NCI-H748 (cell line): ENCODE measurements at regions not wholly inside any gene's neighbourhood (a gene's known extent, or its start where the extent isn't known, plus 50 kb on each side); places are given as distances from the start of the nearest gene placed in this dataset.
A peak's percentile ranks its signal among the peaks of the same experiment; 100 is the strongest.
"Not testable (repeated sequence)": the region's sequence is repeated elsewhere in the genome, so short reads cannot be mapped to it uniquely, and the experiment has no call there.

Experiments used
- DNase-seq: peaks from one replicate; lab custom pipeline; 2025; ENCODE audit not compliant: unreplicated experiment; lab: John Stamatoyannopoulos, UW

DNA sequence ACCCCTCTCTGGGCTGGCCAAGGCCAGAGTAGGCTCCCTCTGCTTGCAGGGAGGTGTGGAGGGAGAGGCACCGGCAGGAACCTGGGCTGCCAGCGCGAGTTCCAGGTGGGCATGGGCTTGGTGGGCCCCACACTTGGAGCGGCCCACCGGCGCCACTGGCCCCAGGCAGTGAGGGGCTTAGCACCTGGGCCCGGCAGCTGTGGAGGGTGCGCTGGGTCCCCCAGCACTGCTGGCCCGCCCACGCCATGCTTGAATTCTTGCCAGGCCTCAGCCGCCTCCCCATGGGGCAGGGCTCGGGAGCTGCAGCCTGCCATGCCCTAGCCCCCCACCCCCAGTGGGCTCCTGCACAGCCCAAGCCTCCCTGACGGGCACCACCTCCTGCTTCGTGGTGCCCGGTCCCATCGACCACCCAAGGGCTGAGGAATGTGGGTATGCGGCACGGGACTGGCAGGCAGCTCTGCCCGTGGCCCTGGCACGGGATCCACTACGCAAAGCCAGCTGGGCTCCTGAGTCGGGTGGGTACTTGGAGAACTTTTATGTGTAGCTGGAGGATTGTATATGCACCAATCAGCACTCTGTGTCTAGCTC, 1648.0 kb downstream of the OLFM4 start:
- DNase-seq = no peak

DNA sequence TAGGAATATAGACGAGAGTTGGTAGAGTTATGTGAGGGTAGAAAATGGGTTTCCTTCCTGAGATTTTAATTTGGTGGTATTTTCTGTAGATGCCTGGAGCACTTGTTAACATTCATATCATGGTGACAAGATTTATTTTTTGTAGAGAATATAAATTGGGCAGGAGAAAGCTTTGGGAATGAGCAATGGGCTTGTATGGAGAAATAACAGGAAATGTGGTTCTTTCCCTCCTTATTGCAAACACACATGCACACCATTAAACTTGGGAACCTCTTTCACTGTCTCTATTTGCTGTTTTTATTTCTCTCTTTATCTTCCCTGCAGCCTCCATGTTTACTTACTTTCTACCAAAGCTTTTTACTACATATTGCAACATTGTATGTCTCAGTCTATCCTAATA, 1653.6 kb downstream of the OLFM4 start:
- DNase-seq = no peak

DNA sequence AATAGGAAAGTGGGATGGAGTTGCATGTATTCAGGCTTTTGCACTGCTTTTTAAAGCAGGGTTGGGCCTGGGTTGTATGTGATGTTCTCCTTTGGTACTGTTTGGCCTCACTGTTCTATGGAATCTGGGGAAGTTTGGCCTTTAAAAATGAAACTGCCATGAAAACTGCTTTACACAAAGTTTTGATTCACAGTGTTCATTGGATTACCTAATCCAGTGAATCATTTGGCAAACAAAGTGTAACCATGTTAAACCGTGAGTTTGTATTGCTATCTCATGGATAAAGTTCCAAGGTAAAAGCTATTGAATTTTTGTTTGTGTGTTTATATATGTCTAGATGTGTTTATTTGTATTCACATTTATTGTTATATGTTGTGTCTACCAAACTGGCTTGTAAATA, 1658.6 kb downstream of the OLFM4 start:
- DNase-seq = no peak

DNA sequence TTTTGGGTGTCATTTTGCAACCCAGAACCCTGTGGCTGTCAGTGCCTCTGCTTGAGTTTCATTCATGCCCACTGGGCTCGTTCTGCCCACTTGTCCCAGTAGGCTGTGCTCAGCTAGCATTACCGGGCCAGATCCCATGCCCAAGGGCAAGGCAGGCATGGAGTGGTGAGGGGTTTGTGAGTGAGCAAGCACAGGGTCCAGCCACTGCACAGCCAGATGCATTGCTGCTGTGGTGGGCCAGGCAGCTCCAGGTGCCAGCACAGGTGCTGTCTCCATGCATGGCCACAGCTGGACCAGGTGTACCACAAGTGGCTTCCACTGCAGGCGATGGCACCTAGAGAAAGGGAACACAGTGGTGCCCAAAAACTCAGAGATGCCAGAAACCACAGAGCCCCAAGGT, 1671.2 kb downstream of the OLFM4 start:
- DNase-seq = no peak

DNA sequence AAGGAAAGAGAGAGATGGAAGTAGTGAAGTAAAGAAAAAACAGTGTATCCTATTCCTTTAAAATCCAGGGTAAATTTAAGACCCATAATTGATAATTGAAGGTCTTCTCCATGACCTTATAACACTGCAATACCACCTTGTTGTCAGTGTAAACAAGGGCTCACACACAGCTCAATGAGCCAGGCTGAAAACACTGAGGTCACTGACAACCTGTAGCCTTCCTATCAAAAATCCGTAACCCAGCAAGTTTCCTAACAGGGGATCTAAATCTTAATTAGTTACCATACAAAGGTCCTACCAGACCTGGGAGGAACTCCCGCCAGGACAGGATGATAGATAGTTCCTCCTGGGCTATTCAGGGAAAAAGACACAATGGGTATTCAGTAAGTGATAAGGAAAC, 1677.1 kb downstream of the OLFM4 start:
- DNase-seq = peak; percentile 62

DNA sequence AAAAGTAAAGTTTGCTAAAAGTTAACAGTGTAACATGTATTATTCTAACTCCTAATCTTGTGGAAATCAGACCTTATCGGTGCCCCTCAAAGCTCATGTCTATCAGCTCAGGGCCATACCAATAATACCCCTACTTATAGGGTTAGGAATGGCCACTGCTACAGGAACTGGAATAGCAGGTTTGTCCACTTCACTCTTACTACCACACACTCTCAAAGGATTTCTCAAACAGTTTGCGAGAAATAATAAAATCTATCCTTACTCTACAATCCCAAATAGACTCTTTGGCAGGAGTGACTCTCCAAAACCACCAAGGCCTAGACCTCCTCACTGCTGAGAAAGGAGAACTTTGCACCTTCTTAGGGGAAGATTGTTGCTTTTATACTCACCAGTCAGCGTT, 1677.7 kb downstream of the OLFM4 start:
- DNase-seq = peak; percentile 84

DNA sequence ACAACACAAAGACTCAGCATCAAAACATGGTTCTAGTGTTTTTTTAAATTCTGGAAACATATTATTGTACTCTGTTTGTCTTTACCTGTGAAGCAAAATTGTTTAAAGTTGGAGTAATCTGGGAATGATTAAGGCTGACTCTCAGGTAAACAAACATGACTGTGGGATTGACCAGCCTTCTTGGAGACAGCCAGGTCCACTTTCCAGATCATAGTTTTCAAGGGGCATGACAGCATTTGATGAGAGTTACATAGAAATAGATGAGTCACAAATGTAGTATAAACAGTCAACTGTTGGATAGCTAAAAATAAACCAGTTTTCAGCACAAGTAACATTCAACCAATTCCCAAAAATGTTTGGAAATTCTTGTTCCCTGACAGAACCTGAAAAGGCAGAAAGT, 1680.9 kb downstream of the OLFM4 start:
- no peak for DNase-seq

DNA sequence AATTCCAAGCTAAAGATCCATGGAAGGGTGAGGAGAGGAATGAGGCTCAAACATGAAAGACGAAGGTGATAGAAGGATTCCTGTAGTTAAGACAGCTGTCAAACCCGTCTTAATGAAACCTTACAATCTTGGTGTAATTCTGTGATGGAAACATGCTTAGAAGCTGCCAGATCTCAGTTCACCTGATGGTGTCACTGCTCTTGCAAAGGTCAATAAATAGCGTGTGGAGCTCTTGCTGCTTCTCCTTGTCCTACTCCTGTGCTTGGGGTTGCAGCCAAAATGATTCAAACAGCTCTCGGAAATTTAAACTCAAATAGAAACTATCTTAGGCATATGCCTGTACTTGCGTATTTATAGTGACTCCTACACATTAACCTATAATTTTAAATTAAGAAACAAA, 1705.0 kb downstream of the OLFM4 start:
- DNase-seq = peak; percentile 48

DNA sequence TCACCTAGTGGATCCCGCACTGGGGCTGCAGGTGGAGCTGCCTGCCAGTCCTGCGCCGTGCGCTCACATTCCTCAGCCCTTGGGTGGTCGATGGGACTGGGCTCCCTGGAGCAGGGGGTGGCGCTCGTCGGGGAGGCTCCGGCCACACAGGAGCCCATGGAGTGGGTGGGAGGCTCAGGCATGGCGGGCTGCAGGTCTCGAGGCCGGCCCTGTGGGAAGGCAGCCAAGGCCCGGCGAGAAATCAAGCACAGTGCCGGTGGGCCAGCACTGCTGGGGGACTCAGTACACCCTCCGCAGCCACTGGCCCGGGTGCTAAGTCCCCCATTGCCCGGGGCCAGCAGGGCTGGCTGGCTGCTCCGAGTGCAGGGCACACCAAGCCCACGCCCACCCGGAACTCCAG, 1708.6 kb downstream of the OLFM4 start:
- not testable (repeated sequence) for DNase-seq

DNA sequence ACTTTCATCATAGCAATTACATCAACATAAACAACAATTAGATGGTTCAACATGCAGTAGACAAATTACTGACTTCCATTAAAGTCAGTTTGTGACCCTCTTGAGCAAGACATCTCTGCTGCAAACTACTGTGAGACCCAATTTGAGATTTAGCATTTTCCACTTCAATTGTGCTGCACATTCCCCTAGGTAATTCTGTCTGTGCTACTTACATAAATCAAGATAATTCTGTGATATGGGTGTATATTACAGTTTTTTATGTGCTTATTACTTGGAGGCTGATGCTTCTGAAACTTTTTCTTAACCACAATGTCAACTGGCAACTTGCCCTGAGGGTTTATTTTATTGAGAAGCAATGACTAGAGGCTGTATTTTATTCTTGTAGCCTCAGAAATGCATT, 1714.4 kb downstream of the OLFM4 start:
- DNase-seq = peak; percentile 83

DNA sequence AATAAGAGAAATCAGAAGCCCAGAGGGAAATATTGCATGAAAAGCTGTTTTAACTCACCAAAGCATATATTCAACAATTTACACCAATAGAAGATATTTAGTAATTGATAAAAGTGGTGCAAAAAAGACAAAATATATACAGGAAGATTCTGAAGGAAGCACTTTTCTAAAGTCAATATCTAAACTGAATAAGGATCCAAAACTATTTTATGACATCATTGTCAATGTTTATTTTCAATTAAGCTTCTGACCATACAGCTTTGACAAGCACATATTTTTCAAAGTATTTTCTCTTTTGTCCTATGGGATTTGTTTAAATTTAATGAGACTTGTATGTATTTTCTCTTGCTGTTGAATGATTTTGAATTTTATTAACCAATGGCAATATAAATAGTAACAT, 1716.1 kb downstream of the OLFM4 start:
- DNase-seq = no peak

DNA sequence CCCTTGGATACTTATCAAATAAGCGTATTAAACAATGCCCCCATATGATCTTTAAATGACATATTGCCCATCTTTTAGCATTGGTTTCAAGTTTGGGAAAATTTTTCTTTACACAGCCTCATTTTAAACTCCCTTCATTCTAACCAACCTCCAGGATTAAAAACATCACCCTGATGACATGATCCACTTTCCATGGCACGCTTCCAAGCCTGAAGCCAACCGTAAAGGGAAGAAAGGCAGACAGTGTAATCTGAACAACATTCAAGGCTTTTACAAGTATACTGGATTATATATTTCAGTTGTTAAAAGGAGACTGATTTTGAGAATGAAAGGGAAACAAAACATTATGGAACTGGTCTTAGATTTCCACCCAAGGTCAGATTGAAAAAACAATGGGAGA, 1721.9 kb downstream of the OLFM4 start:
- no peak for DNase-seq

DNA sequence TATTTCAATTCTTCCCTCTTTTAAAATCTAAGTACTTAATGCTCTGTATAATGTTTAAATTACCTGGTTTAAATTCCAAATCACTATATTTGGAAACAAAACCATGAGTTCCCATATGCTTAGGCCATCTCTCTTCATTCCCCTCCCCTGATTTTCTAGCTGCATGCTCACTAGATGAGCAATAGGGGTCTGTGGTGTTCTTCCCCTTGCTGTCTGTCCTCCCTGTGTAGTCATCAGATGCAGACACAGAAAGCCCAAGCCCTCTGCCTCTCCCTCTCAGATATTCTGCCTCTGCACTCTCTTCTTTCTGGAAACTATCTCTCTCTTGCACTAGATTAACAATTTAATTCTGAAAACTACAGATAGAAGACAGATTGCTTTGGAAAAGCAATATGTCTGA, 1730.2 kb downstream of the OLFM4 start:
- DNase-seq = no peak

DNA sequence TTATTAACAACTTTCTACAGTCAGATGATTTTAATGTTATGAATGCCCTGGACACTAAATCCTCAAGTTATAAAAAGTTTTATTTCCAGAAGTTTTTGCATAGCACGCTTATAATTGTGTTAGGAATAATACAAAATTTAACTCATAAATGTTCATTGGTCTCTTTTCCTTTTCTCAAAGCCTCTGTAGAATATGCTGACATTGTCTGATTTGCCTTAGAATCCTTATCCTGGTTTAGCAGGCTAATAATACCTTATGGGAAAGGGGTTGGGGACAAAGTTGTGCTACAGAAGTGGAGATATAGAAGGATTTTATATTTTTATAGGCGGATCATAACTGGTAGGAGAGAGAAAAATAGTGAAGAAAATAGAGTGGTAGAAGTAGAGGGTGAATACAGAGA, 1739.6 kb downstream of the OLFM4 start:
- DNase-seq = no peak

DNA sequence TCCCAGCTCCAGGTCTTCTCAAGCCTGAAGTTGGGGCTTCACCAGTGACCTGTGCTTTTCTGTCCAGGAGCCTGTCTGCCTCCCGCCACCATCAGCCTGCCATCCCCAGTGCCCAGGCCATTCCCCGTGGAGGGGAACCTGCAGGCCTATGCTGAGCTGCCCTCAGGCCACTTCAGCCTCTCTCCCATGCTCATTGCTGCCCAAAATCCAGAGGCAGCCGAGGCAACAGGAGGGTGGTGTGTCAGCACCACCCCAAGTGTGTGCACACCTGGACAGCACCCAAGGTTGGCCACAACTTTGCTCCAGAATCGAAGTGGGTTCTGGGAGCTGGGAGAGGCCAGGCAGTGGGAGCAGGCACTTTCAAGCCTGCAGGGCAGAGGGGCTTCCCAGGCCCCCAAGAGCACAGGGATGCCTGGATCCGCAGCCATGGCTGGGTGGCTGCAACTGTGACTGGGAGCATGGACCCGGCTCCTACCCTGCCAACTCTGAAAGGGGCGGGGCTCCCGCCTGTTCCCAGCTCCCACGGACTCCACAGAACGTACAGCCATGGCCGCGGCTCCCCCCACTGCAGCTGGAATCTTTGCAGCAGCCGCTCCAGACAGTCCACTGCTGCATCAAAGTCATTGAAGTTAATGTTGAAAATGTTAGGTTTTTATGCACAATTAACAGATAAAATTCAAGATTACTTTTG, 1747.0 kb downstream of the OLFM4 start:
- DNase-seq = no peak

DNA sequence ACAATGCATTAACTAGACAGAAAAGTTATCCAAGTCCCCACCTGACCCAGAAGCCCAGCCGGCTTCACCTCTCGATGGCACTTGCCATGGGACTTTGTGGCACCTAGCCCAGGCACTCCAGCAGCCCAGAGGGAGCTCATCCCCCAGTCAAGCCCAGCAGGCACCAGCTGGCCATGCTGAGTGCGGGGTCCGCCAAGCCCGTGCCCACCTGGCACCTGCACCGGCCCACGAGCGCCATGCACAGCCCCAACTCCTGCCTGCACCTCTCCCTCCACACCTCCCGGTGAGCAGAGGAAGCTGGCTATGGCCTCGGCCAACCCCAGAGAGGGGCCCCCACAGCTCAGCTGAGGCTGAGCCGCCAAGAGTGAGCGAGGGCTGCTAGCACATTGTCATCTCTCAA, 1759.1 kb downstream of the OLFM4 start:
- no peak for DNase-seq

DNA sequence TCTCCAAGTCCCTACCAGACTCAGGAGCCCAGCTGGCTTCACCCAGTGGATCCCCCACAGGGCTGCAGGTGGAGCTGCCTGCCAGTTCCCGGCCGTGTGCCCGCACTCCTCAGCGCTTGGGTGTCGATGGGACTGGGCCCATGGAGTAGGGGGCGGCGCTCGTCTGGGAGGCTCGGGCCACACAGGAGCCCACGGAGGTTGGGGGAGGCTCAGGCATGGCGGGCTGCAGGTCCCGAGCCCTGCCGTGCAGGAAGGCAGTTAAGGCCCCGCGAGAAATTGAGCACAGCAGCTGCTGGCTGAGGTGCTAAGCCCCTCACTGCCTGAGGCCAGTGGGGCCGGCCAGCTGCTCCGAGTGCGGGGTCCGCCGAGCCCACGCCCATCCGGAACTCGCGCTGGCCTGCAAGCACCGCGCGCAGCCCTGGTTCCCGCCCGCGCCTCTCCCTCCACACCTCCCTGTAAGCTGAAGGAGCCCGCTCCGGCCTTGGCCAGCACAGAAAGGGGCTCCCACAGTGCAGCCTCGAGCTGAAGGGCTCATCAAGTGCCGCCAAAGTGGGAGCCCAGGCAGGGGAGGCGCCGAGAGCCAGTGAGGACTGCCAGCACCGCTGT, 1771.1 kb downstream of the OLFM4 start:
- no peak for DNase-seq

DNA sequence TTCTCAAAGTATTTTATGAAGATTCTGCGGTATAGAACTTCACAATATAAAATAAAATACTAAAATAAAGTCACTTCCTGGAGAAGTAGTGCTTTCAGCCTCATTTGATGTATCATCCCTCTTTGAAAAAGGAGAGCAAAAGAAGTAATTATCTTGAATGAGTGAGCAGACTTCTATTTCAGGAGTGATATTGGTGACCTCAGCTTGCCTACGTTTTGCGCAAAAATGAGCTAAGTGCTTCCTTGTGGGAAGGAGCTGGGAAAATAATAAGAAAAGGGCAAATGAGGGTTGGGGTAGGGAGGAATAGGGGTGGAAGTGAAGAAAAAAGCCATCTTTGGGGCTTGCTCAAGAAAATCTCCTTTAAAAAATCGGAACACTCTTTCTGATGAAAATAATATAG, 1773.6 kb downstream of the OLFM4 start:
- no peak for DNase-seq

DNA sequence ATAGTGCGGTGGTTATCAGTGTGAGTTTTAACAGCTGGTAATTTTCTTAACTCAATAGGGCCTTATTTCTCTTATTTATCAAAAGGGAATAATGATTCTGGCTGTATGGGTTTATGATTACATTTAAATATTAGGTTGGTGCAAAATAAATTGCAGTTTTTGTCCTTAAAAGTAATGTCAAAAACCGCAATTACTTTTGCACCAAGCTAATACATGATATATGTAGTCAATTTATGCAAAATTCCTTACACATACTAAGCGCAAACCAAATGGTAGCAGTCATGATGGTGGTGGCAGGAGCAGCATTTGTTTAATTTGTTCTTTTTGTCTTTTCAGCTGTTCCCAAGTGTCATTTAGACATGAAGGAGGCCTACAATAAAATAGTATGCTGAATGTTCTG, 1777.1 kb downstream of the OLFM4 start:
- DNase-seq = no peak

DNA sequence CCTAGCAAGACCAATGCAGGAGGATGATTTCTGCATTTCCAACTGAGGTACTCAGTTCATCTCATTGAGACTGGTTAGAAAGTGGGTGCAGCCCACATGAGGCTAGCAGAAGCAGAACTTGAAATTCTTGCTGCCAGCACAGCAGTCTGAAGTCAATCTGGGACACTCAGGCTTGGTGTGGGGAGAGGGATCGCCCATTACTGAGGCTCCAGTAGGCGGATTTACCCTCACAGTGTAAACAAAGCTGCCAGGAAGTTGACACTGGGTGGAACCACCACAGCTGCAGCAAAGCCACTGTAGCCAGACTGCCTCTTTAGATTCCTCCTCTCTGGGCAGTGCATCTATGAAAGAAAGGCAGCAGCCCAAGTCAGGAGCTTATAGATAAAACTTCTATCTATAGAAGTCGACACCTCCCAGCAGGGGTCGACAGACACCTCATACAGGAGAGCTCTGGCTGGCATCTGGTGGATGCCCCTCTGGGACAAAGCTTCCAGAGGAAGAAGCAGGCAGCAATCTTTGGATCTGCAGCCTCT, 1793.4 kb downstream of the OLFM4 start:
- DNase-seq = peak; percentile 81

DNA sequence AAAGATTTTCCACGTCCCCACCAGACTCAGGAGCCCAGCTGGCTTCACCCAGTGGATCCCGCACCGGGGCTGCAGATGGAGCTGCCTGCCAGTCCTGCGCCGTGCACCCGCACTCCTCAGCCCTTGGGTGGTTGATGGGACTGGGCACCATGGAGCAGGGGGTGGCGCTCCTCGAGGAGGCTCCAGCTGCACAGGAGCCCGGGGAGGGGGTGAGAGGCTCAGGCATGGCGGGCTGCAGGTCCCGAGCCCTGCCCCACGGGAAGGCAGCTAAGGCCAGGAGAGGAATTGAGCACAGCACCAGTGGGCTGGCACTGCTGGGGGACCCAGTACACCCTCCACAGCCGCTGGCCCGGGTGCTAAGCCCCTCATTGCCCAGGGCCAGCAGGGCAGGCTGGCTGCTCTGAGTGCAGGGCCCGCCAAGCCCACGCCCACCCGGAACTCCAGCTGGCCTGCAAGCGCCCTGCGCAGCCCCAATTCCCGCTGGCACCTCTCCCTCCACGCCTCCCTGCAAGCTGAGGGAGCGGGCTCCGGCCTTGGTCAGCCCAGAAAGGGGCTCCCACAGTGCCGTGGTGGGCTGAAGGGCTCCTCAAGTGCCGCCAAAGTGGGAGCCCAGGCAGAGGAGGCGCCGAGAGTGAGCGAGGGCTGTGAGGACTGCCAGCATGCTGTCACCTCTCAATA, 1800.9 kb downstream of the OLFM4 start:
- DNase-seq = not testable (repeated sequence)

DNA sequence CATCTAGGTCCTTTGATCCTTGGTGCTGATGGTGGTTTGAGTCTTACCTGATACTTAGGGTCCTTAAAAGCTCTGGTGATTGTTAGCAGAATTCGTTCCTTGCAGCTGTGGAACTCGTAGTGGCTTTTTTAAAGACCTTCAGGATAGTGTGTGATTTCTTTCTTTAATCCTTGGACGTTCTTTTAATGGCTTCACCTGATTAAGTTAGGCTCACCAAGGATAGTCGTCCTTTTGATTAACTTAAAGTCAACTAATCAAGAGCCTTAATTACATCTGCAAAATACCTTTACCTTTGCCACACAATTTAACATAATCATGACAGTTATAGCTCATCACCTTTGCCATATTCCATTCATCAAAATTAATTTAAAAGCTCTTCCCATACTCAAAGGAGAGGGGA, 1807.7 kb downstream of the OLFM4 start:
- DNase-seq = no peak
